Medulla oblongata (tissue), 1 donor: ENCODE measurements at regions not wholly inside any gene's neighbourhood (a gene's known extent, or its start where the extent isn't known, plus 50 kb on each side); places are given as distances from the start of the nearest gene placed in this dataset.

Experiments
- DNase-seq: peaks from one replicate; pipeline ENCODE4 v3.0.0-alpha.2; 2015; ENCODE audit errors: extremely low spot score

GRCh38 chr14:71361874-71362273, 454.6 kb downstream of the PCNX1 start:
- DNase-seq, result no peak

GRCh38 chr14:71362282-71362681, 455.0 kb downstream of the PCNX1 start:
- DNase-seq, result no peak

GRCh38 chr14:71362920-71363584, 455.8 kb downstream of the PCNX1 start:
- peak; percentile 44 for DNase-seq

- DNase-seq, result no peak
Observed at GRCh38 chr14:71363946-71364925, 457.0 kb downstream of the PCNX1 start.

GRCh38 chr14:71365361-71365760, 458.1 kb downstream of the PCNX1 start:
- DNase-seq, result no peak

- DNase-seq, result no peak
Observed at GRCh38 chr14:71366861-71367260, 459.6 kb downstream of the PCNX1 start.

GRCh38 chr14:71371711-71372396, 464.6 kb downstream of the PCNX1 start:
- no peak for DNase-seq

GRCh38 chr14:71372411-71372838, 465.2 kb downstream of the PCNX1 start:
- DNase-seq, result no peak

- DNase-seq, result no peak
Observed at GRCh38 chr14:71373773-71374172, 466.5 kb downstream of the PCNX1 start.

- no peak for DNase-seq
Observed at GRCh38 chr14:71374989-71375388, 467.7 kb downstream of the PCNX1 start.

- DNase-seq, result no peak
Observed at GRCh38 chr14:71377099-71377498, 469.8 kb downstream of the PCNX1 start.

GRCh38 chr14:71380271-71380670, 473.0 kb downstream of the PCNX1 start:
- DNase-seq, result no peak

- DNase-seq, result no peak
Observed at GRCh38 chr14:71381814-71382213, 474.6 kb downstream of the PCNX1 start.

- no peak for DNase-seq
Observed at GRCh38 chr14:71382315-71382714, 475.1 kb downstream of the PCNX1 start.

- no peak for DNase-seq
Observed at GRCh38 chr14:71383510-71383909, 476.3 kb downstream of the PCNX1 start.

- DNase-seq, result no peak
Observed at GRCh38 chr14:71384007-71384845, 477.0 kb downstream of the PCNX1 start.

GRCh38 chr14:71387753-71388152, 480.5 kb downstream of the PCNX1 start:
- no peak for DNase-seq

- no peak for DNase-seq
Observed at GRCh38 chr14:71388336-71388735, 481.1 kb downstream of the PCNX1 start.

GRCh38 chr14:71388862-71389261, 481.6 kb downstream of the PCNX1 start:
- DNase-seq, result no peak

GRCh38 chr14:71394386-71394785, 487.1 kb downstream of the PCNX1 start:
- no peak for DNase-seq

GRCh38 chr14:71395151-71395604, 487.9 kb downstream of the PCNX1 start:
- no peak for DNase-seq
